ENCODE measurements at regions not wholly inside any gene's neighbourhood (a gene's known extent, or its start where the extent isn't known, plus 50 kb on each side); places are given as distances from the start of the nearest gene placed in this dataset.

DNA sequence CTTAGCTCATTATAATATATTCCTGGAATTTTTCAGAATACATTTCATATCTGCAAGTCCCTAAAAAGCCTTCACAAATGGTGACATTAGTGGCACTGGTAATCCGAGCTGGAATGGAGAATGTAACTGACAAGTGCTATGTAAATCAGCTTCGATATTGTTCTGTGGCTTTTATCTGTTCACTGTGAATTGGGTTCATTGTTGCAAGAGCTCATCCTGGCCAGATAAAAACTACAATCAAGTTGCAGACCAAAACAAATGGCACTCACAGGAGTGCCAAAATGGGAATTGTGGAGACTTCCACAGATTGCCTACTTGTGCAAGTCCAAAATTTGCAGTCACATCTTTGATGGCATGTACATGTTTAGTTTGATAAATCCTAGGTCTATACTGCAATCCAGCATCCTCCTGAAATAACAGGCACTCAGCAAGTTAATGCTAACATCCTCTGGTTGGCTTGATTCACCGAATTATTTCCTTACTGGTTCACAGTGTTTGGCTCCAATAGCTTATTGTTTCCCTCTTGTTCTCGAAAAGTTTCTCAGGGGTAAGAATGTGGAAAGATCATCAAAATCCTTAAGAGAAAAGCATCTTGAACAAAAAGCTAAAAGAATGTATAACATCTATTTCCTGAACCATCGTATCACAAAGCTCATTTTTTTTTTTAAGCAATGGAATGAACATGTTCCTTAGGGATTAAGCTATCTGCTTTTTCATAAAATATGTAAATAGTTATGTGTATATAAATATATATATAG lies 904.9 kb downstream of the CENPC start:
- Mint-ChIP-seq H3K27me3 (ENCODE audit: unreplicated experiment) (no peaks in the 10 kb centered on the region), H3K4me1 (ENCODE audit: low read depth, unreplicated experiment) (peaks cover 2% of the 10 kb centered on the region), H3K4me3 (ENCODE audit: unreplicated experiment) (no peak overlapping the region), H3K36me3 (ENCODE audit: unreplicated experiment) (no peaks in the 10 kb centered on the region), H3K27ac (ENCODE audit: unreplicated experiment) (no peak overlapping the region), H3K9me3 (ENCODE audit: unreplicated experiment) (no peaks in the 10 kb centered on the region)
- DNase-seq: no peak
- TF ChIP-seq, protein P1, sequence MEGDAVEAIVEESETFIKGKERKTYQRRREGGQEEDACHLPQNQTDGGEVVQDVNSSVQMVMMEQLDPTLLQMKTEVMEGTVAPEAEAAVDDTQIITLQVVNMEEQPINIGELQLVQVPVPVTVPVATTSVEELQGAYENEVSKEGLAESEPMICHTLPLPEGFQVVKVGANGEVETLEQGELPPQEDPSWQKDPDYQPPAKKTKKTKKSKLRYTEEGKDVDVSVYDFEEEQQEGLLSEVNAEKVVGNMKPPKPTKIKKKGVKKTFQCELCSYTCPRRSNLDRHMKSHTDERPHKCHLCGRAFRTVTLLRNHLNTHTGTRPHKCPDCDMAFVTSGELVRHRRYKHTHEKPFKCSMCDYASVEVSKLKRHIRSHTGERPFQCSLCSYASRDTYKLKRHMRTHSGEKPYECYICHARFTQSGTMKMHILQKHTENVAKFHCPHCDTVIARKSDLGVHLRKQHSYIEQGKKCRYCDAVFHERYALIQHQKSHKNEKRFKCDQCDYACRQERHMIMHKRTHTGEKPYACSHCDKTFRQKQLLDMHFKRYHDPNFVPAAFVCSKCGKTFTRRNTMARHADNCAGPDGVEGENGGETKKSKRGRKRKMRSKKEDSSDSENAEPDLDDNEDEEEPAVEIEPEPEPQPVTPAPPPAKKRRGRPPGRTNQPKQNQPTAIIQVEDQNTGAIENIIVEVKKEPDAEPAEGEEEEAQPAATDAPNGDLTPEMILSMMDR (IDR thresholded peaks at IDR 0.05; ENCODE audit: partially characterized antibody, unreplicated experiment): no peak

DNA sequence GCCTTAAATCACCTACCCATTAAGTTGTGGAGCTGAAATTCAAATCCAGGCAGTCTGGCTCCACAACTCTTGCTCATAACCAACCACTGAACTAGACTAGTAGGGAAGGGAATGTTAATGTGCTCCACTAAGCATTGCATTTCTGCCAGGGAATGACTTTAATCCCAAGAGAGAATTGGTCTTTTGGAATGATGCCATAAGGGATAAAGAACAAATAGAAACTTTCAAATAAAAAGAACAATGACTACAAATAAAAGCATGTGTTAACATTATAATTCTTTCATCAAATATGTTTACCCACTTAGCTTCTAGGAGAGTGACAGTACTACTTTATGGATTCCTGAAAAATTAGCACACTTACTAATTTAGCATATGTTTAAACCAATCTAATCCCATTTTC lies 905.9 kb downstream of the CENPC start:
- H3K27me3 Mint-ChIP-seq (ENCODE audit: unreplicated experiment): no peaks in the 10 kb centered on the region
- no peak overlapping the region for H3K4me3 Mint-ChIP-seq (ENCODE audit: unreplicated experiment)
- H3K9me3 Mint-ChIP-seq (ENCODE audit: unreplicated experiment): no peaks in the 10 kb centered on the region
- H3K4me1 Mint-ChIP-seq (ENCODE audit: low read depth, unreplicated experiment): peaks cover 2% of the 10 kb centered on the region
- no peak overlapping the region for H3K27ac Mint-ChIP-seq (ENCODE audit: unreplicated experiment)
- no peaks in the 10 kb centered on the region for H3K36me3 Mint-ChIP-seq (ENCODE audit: unreplicated experiment)
- no peak for DNase-seq
- TF ChIP-seq, protein P1 (IDR thresholded peaks at IDR 0.05; ENCODE audit: partially characterized antibody, unreplicated experiment): no peak

DNA sequence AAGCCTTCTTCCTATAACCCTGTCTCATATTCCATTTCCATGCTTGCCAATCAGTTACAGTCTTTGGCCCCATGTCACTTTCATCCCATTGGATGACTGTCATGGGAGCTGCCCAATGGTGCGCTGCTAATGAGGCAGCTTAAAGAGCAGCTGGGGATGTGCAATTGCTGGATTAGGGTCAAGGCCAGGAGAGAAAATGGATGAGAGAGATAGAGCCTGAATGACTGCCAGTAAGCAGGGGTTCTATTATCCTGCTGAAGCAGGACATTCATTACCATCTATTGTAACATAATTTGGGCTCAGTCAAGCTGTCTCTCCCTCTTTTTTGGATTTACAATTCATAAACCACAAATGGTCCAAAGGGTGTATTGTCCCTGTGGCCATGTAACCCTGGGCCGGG lies 909.0 kb downstream of the CENPC start:
- Mint-ChIP-seq H3K4me3 (ENCODE audit: unreplicated experiment) (no peak overlapping the region), H3K27ac (ENCODE audit: unreplicated experiment) (no peak overlapping the region), H3K9me3 (ENCODE audit: unreplicated experiment) (no peaks in the 10 kb centered on the region), H3K4me1 (ENCODE audit: low read depth, unreplicated experiment) (peaks cover 7% of the 10 kb centered on the region), H3K36me3 (ENCODE audit: unreplicated experiment) (no peaks in the 10 kb centered on the region), H3K27me3 (ENCODE audit: unreplicated experiment) (no peaks in the 10 kb centered on the region)
- TF ChIP-seq, protein P1 (IDR thresholded peaks at IDR 0.05; ENCODE audit: partially characterized antibody, unreplicated experiment): no peak
- DNase-seq: no peak

DNA sequence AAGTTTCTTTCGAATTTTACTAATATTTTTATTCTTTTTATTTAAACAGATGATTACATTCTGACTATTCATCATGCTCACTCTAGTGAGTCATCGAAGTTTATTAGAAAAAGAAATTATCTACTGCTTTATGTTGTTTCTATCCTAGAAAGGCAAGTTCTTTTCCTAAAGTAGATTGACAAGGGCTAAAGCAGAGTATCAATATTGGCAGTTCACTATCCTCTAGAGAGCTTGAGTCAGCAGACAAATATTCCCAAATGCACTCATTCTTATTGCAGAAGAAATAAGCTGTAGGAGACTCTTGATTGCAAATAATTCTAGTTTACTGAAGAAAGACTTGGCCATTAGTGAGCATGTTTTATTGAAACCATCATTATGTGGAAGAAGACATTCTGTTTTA lies 911.8 kb downstream of the CENPC start:
- H3K36me3 Mint-ChIP-seq (ENCODE audit: unreplicated experiment): no peaks in the 10 kb centered on the region
- no peaks in the 10 kb centered on the region for H3K27me3 Mint-ChIP-seq (ENCODE audit: unreplicated experiment)
- no peak overlapping the region for H3K27ac Mint-ChIP-seq (ENCODE audit: unreplicated experiment)

DNA sequence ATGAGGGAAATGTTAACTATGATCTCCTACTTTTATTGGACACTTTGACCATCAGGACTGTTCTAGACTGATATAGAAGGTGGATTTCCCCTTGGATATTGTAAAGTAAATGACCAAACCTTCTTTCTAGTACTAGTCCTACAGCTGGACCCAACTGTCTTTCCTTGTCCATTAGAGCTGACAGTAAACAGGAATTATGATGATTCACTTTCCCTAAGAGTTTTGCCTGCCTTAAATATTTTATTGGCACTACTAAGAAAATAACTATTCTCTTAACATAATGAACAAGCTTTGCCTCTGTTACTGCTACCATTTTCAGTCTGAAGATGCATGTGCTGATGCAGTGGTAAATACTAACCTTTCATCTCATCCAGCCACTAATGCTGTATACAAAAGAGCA lies 915.4 kb downstream of the CENPC start:
- Mint-ChIP-seq H3K27me3 (ENCODE audit: unreplicated experiment) (no peaks in the 10 kb centered on the region), H3K4me1 (ENCODE audit: low read depth, unreplicated experiment) (peaks cover 5% of the 10 kb centered on the region), H3K27ac (ENCODE audit: unreplicated experiment) (no peak overlapping the region), H3K4me3 (ENCODE audit: unreplicated experiment) (no peak overlapping the region), H3K9me3 (ENCODE audit: unreplicated experiment) (no peaks in the 10 kb centered on the region), H3K36me3 (ENCODE audit: unreplicated experiment) (no peaks in the 10 kb centered on the region)
- TF ChIP-seq, protein P1 (IDR thresholded peaks at IDR 0.05; ENCODE audit: partially characterized antibody, unreplicated experiment): no peak
- DNase-seq: no peak

More for the DNA sequence above, 911.8 kb downstream of the CENPC start:
- Mint-ChIP-seq H3K4me1 (ENCODE audit: low read depth, unreplicated experiment) (peaks cover 5% of the 10 kb centered on the region), H3K9me3 (ENCODE audit: unreplicated experiment) (no peaks in the 10 kb centered on the region), H3K4me3 (ENCODE audit: unreplicated experiment) (no peak overlapping the region)
- TF ChIP-seq, protein P1 (IDR thresholded peaks at IDR 0.05; ENCODE audit: partially characterized antibody, unreplicated experiment): no peak
- no peak for DNase-seq
